Activated CD8-positive, alpha-beta memory T cell treated with anti-CD3 and anti-CD28 coated beads for 48 hours (primary cell): ENCODE measurements at regions not wholly inside any gene's neighbourhood (a gene's known extent, or its start where the extent isn't known, plus 50 kb on each side); places are given as distances from the start of the nearest gene placed in this dataset.

ENCODE experiments used
- DNase-seq, 3 experiments: peaks; one replicate each; pipeline ENCODE4 v3.0.0-alpha.2; 2020; ENCODE audit warnings: low read depth in 2 of 3, low spot score in 2 of 3

DNA sequence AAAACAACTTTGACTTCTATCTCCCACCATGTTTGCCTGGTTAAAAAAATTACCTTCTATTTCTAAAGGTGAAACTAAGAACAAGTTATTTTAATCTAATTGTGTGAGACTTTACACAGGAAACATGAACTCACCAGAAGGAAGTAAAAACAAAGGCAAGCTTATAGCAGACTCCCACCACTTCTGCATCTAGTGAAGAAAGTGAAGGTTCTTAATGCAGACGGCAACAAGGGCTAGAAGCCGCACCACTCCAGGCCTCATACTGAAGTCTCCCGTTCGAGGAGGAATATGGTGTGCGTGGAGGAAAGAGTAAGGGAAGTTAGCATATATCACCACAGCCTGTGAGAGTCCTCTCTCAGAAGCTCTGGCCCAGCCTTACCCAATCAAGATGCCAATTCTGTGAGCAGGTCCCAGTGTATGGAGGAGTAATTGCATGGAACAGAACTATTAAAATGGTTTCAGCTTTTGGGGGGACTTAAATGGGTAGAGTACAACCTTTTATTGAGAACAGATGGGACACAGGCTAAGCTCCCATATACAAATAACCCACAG, 958.7 kb downstream of the BCL11A start:
- DNase-seq, result no peak

DNA sequence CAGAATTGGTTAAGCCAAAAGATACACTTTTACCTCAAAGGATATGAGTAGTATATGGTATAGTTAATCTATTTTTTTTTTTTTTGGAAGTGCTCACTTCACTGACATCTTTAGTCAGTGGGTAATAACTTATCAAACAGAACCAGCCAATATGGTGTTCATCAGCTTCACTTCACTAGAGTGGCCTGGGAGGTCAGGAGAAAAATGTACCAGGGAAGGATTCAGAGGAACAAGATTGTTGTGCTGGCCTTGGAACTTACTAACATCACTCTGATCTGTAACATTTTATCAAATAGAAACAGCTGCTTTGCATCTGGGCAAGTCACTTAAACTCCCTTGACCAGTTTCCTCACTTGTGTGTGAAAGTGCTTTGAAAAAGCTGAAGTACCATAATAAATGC, 962.7 kb downstream of the BCL11A start:
- DNase-seq, result no peak

GRCh38 chr2:59589881-59590280, 963.6 kb downstream of the BCL11A start:
- DNase-seq, result no peak

DNA sequence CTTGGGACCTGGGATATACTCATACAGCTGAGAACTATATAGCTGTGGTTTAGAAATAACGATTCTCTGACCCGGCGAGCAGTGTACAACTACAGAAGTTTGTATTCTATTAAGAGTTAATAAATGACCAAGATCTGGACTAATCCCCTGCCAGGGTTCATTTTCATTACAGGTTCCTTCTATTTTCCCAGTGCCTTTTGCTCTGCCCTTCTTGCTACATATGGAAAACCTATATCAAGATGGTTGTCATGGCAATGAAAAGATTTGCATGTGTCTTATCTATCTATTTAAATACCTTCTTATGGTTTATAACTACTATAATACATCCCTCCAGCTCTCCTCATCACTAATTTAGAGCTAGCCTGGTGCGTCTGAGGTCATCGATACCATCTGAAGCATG, 965.2 kb downstream of the BCL11A start:
- DNase-seq, result no peak

- no peak for DNase-seq
Observed at GRCh38 chr2:59586176-59586575, 967.3 kb downstream of the BCL11A start.

GRCh38 chr2:59585655-59586054, 967.8 kb downstream of the BCL11A start:
- DNase-seq, result no peak

DNA sequence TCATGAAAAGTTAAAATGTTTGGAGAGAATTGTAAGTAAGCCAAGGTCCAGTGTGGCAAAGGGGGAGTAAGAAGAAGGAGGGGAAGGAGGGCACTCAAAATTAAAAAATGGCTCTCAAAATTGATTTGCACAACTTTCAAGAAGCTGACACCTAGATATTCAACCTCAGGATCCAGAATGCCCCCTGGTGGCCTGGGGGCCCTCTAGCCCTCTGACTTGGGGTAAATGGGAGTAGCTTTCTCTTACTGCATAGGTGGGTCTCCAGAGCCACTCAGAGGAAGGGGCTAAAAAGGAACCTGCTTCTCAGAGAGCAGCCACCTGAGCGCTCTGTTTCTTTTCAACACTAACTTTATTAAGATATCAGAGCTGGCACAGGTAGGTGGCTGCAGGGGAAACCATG, 968.5 kb downstream of the BCL11A start:
- no peak for DNase-seq

DNA sequence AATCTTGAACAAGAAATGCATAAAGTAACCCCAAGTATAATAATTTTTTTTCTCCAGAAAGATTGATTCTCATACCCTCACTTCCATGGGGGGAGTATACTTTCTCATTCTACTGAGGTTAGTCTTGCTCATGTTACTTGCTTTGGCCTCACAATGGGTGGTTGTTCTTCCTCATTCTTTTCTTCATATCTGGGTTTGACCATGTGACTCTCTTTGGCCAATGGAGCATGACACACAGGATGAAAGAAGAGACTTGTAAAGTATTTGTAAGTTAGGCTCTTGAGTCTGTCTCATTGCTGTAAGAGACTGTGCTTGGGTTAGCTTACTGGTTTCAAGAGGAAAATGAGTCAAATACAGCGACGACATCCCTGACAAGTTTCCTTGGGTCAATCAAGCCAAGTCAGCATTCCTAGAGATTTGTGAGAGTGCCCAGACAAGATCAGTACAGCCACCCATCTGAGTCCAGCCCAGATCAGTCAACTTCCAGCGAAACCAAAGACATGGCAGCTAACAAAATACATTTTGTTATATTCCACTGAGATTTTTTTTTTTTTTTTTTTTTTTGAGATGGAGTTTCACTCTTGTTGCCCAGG, 970.2 kb downstream of the BCL11A start:
- DNase-seq, result no peak

GRCh38 chr2:59578349-59578748, 975.1 kb downstream of the BCL11A start:
- DNase-seq, result no peak

DNA sequence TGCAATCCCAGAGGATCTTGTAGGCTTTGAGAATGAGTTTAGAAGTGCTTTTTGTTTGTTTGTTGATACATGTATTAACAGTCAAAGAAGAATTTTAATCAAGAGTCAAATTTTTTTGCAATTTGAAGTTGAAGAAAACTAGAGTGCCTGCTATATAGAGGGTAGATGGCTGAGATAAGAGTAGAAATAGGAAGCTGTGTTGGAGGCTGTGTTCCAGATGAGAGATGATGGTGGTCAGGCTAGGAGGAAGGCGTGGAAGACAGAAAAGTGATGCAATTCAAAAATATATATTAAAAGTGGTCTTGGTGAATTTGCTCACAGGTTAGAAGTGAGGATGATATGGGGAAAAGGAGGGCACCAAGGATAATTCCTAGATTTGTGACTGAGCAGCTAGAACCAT, 978.3 kb downstream of the BCL11A start:
- no peak for DNase-seq

- no peak for DNase-seq
Observed at GRCh38 chr2:59572227-59572626, 981.2 kb downstream of the BCL11A start.

GRCh38 chr2:59570818-59571217, 982.6 kb downstream of the BCL11A start:
- no peak for DNase-seq

- DNase-seq, result no peak
Observed at GRCh38 chr2:59569124-59569523, 984.3 kb downstream of the BCL11A start.

- no peak for DNase-seq
Observed at GRCh38 chr2:59568461-59568860, 985.0 kb downstream of the BCL11A start.

GRCh38 chr2:59567151-59567550, 986.3 kb downstream of the BCL11A start:
- DNase-seq, result no peak

DNA sequence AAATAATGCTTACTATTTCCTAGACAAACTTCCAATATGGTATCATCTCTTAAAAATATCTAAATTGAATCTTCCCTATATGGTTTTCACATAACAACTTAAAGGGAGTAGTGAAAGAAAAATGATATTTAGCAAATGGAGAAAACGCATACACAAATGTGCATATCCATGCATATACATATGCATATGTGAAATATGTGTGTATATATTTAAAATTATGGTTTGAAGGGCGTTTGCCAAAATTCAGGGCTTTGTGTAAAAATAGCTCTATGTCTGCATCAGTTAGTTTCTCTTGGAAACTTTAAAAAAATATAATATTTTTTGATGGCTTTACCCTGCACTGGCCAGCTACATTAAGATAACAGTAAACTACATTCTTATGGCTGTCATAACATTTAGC, 986.7 kb downstream of the BCL11A start:
- DNase-seq, result no peak

DNA sequence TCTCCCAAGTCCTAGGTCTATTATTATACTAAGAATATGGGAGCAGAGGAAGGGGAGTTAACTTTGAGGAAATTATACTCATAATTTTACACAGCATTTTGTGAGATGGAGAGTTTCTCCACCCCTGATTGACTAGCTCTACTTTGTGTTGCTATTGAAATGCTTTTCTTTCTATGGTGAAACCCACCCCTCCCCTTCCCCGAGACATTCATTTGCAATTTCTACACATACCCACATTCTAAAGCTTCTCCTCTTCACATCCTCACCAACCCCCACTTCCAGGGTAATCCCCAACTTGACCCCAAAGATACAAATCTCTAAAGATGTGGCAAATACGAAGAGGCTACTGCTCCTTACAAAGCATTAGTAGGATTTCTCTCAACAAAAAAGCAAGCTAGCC, 992.2 kb downstream of the BCL11A start:
- no peak for DNase-seq

- no peak for DNase-seq
Observed at GRCh38 chr2:59560769-59561168, 992.7 kb downstream of the BCL11A start.

- DNase-seq, result no peak
Observed at GRCh38 chr2:59540864-59541263, 1012.6 kb downstream of the BCL11A start.

DNA sequence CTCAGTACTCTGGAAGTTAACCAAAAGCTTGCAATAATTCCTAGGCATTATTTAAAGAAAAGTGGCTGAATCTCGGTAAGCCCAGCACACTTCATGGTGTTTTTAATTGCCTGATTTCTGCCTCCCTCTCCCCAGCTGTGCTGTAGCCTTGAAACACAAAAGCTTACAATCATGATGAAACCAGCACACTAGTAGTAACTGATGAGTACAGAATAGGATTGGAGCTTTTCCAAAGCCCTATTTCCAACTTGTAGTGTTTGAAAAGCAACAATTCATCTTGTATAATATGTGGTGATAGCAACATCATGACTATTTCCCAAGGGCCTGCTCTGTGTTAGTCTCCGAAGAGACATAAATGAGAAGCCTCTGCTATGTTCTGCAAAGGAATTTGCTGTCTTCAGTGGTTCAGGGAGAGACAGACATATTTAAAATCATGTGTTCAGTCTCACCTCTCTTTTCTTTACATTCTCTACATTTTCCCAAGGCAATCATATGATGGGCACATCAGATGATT, 1015.0 kb downstream of the BCL11A start:
- DNase-seq, result no peak

DNA sequence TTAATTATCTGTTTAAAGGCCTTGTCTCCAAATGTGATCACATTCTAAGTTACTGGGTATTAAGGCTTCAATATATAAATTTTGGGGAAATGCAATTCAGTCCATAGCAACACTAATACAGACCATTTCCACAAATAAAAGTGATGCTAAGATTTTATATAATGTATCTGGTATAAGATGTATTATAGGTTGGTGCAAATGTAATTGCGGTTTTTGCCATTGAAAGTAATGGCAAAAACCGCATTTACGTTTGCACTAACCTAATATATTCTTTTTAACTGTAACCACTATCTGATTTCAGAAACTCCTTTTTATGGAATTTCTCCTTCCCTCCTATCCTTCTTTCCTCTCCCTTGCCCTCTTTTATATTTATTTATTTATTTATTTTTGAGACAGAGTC, 1020.6 kb downstream of the BCL11A start:
- DNase-seq, result no peak

DNA sequence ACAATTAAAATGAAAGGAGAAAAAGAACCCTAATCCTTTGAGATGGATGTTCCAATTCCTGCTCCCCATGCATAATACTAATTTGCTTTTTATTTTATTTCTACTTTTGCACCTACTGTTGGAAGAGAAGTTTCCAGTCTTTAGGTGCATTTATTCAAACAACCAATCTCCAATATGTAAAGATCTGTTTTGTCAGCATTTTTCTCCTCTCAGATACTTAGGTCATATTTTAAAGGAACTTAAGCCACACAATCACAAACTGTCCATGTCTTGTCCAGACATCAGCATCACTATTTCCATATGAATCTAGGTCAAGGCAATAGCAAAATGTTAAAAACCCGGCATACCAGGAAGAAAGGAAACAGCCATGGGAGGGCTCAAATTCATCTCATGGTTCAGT, 1023.2 kb downstream of the BCL11A start:
- DNase-seq, result no peak

GRCh38 chr2:59529726-59530125, 1023.7 kb downstream of the BCL11A start:
- DNase-seq, result no peak
